HG02678 (cell line): ENCODE measurements at regions not wholly inside any gene's neighbourhood (a gene's known extent, or its start where the extent isn't known, plus 50 kb on each side); places are given as distances from the start of the nearest gene placed in this dataset.

Experiments
- ATAC-seq: cut with Tn5 transposase; IDR thresholded peaks from one replicate; pipeline ENCODE4 v1.9.1; 2021; ENCODE audit warnings: mild to moderate bottlenecking, moderate library complexity; ENCODE audit not compliant: unreplicated experiment

- ATAC-seq = no peak
Measured at GRCh38 chr2:120669121-120669952, 66.3 kb upstream of the GLI2 start.

- ATAC-seq = no peak
Measured at GRCh38 chr2:120669971-120670370, 65.7 kb upstream of the GLI2 start.

GRCh38 chr2:120670371-120670770, 65.3 kb upstream of the GLI2 start:
- no peak for ATAC-seq

GRCh38 chr2:120670771-120671480, 64.7 kb upstream of the GLI2 start:
- no peak for ATAC-seq

- no peak for ATAC-seq
Measured at GRCh38 chr2:120672526-120673204, 63.0 kb upstream of the GLI2 start.

- no peak for ATAC-seq
Measured at GRCh38 chr2:120673205-120673550, 62.5 kb upstream of the GLI2 start.

GRCh38 chr2:120673571-120674061, 62.1 kb upstream of the GLI2 start:
- ATAC-seq = no peak

GRCh38 chr2:120674246-120675170, 61.2 kb upstream of the GLI2 start:
- no peak for ATAC-seq

- no peak for ATAC-seq
Measured at GRCh38 chr2:120675460-120676130, 60.1 kb upstream of the GLI2 start.

- ATAC-seq = no peak
Measured at GRCh38 chr2:120677221-120677620, 58.4 kb upstream of the GLI2 start.

- no peak for ATAC-seq
Measured at GRCh38 chr2:120677696-120678247, 57.9 kb upstream of the GLI2 start.

- ATAC-seq = no peak
Measured at GRCh38 chr2:120678251-120678650, 57.4 kb upstream of the GLI2 start.

GRCh38 chr2:120678926-120679325, 56.7 kb upstream of the GLI2 start:
- ATAC-seq = no peak

- ATAC-seq = no peak
Measured at GRCh38 chr2:120679526-120679925, 56.1 kb upstream of the GLI2 start.

- no peak for ATAC-seq
Measured at GRCh38 chr2:120680136-120680761, 55.4 kb upstream of the GLI2 start.

- ATAC-seq = no peak
Measured at GRCh38 chr2:120681181-120681580, 54.5 kb upstream of the GLI2 start.

GRCh38 chr2:120681696-120682288, 53.9 kb upstream of the GLI2 start:
- no peak for ATAC-seq

- no peak for ATAC-seq
Measured at GRCh38 chr2:120682654-120683053, 53.0 kb upstream of the GLI2 start.

- no peak for ATAC-seq
Measured at GRCh38 chr2:120683081-120683480, 52.6 kb upstream of the GLI2 start.
